ENCODE measurements at regions not wholly inside any gene's neighbourhood (a gene's known extent, or its start where the extent isn't known, plus 50 kb on each side); places are given as distances from the start of the nearest gene placed in this dataset.
"Not testable (repeated sequence)": the region's sequence is repeated elsewhere in the genome, so short reads cannot be mapped to it uniquely, and the experiment has no call there.

GRCh38 chr1:222196736-222197135 is 351.2 kb downstream of the HHIPL2 start:
- no peak for DNase-seq
- no peaks in the 10 kb centered on the region for H3K27me3 ChIP-seq (ENCODE audit: control insufficient read depth, insufficient read depth, low read length)
- H3K36me3 ChIP-seq (replicated peaks; ENCODE audit: control insufficient read depth, insufficient read depth, low read length), result no peaks in the 10 kb centered on the region
- H3K4me3 ChIP-seq (ENCODE audit: insufficient read depth, low read depth, low read length), result no peak overlapping the region

- no peak overlapping the region for H3K4me3 ChIP-seq (ENCODE audit: insufficient read depth, low read depth, low read length)
- DNase-seq, result no peak
- no peaks in the 10 kb centered on the region for H3K36me3 ChIP-seq (replicated peaks; ENCODE audit: control insufficient read depth, insufficient read depth, low read length)
- no peaks in the 10 kb centered on the region for H3K27me3 ChIP-seq (ENCODE audit: control insufficient read depth, insufficient read depth, low read length)
Measured at GRCh38 chr1:222196288-222196687, 351.6 kb downstream of the HHIPL2 start.

GRCh38 chr1:222195857-222196256 is 352.0 kb downstream of the HHIPL2 start:
- Histone ChIP-seq H3K36me3 (replicated peaks; ENCODE audit: control insufficient read depth, insufficient read depth, low read length) (no peaks in the 10 kb centered on the region), H3K4me3 (ENCODE audit: insufficient read depth, low read depth, low read length) (no peak overlapping the region), H3K27me3 (ENCODE audit: control insufficient read depth, insufficient read depth, low read length) (no peaks in the 10 kb centered on the region)
- no peak for DNase-seq

GRCh38 chr1:222189218-222189617 is 358.7 kb downstream of the HHIPL2 start:
- H3K4me3 ChIP-seq (ENCODE audit: insufficient read depth, low read depth, low read length), result no peak overlapping the region
- DNase-seq, result no peak
- H3K27me3 ChIP-seq (ENCODE audit: control insufficient read depth, insufficient read depth, low read length), result no peaks in the 10 kb centered on the region
- no peaks in the 10 kb centered on the region for H3K36me3 ChIP-seq (replicated peaks; ENCODE audit: control insufficient read depth, insufficient read depth, low read length)

- Histone ChIP-seq H3K27me3 (ENCODE audit: control insufficient read depth, insufficient read depth, low read length) (no peaks in the 10 kb centered on the region), H3K36me3 (replicated peaks; ENCODE audit: control insufficient read depth, insufficient read depth, low read length) (no peaks in the 10 kb centered on the region), H3K4me3 (ENCODE audit: insufficient read depth, low read depth, low read length) (no peak overlapping the region)
- DNase-seq, result no peak
Measured at GRCh38 chr1:222187566-222188332, 360.2 kb downstream of the HHIPL2 start.

GRCh38 chr1:222182641-222183040 is 365.3 kb downstream of the HHIPL2 start:
- DNase-seq, result no peak
- H3K36me3 ChIP-seq (replicated peaks; ENCODE audit: control insufficient read depth, insufficient read depth, low read length), result no peaks in the 10 kb centered on the region
- no peaks in the 10 kb centered on the region for H3K27me3 ChIP-seq (ENCODE audit: control insufficient read depth, insufficient read depth, low read length)
- no peak overlapping the region for H3K4me3 ChIP-seq (ENCODE audit: insufficient read depth, low read depth, low read length)

GRCh38 chr1:222181191-222181590 is 366.7 kb downstream of the HHIPL2 start:
- Histone ChIP-seq H3K27me3 (ENCODE audit: control insufficient read depth, insufficient read depth, low read length) (no peaks in the 10 kb centered on the region), H3K4me3 (ENCODE audit: insufficient read depth, low read depth, low read length) (no peak overlapping the region), H3K36me3 (replicated peaks; ENCODE audit: control insufficient read depth, insufficient read depth, low read length) (no peaks in the 10 kb centered on the region)
- DNase-seq, result no peak

GRCh38 chr1:222177496-222177895 is 370.4 kb downstream of the HHIPL2 start:
- not testable (repeated sequence) for H3K36me3 ChIP-seq (replicated peaks; ENCODE audit: control insufficient read depth, insufficient read depth, low read length); DNase-seq; H3K4me3 ChIP-seq (ENCODE audit: insufficient read depth, low read depth, low read length); H3K27me3 ChIP-seq (ENCODE audit: control insufficient read depth, insufficient read depth, low read length)

- H3K36me3 ChIP-seq (replicated peaks; ENCODE audit: control insufficient read depth, insufficient read depth, low read length), result no peaks in the 10 kb centered on the region
- H3K4me3 ChIP-seq (ENCODE audit: insufficient read depth, low read depth, low read length), result no peak overlapping the region
- DNase-seq, result peak; percentile 17
- no peaks in the 10 kb centered on the region for H3K27me3 ChIP-seq (ENCODE audit: control insufficient read depth, insufficient read depth, low read length)
Measured at GRCh38 chr1:222171005-222171404, 376.9 kb downstream of the HHIPL2 start.

GRCh38 chr1:222168621-222169020 is 379.3 kb downstream of the HHIPL2 start:
- DNase-seq, result no peak
- H3K27me3 ChIP-seq (ENCODE audit: control insufficient read depth, insufficient read depth, low read length), result no peaks in the 10 kb centered on the region
- H3K36me3 ChIP-seq (replicated peaks; ENCODE audit: control insufficient read depth, insufficient read depth, low read length), result no peaks in the 10 kb centered on the region
- H3K4me3 ChIP-seq (ENCODE audit: insufficient read depth, low read depth, low read length), result no peak overlapping the region

GRCh38 chr1:222167896-222168295 is 380.0 kb downstream of the HHIPL2 start:
- Histone ChIP-seq H3K4me3 (ENCODE audit: insufficient read depth, low read depth, low read length) (no peak overlapping the region), H3K36me3 (replicated peaks; ENCODE audit: control insufficient read depth, insufficient read depth, low read length) (no peaks in the 10 kb centered on the region), H3K27me3 (ENCODE audit: control insufficient read depth, insufficient read depth, low read length) (no peaks in the 10 kb centered on the region)
- DNase-seq, result no peak

- H3K27me3 ChIP-seq (ENCODE audit: control insufficient read depth, insufficient read depth, low read length), result no peaks in the 10 kb centered on the region
- peak; percentile 30 for DNase-seq
- H3K4me3 ChIP-seq (ENCODE audit: insufficient read depth, low read depth, low read length), result no peak overlapping the region
- no peaks in the 10 kb centered on the region for H3K36me3 ChIP-seq (replicated peaks; ENCODE audit: control insufficient read depth, insufficient read depth, low read length)
Measured at GRCh38 chr1:222167111-222167510, 380.8 kb downstream of the HHIPL2 start.

- Histone ChIP-seq H3K27me3 (ENCODE audit: control insufficient read depth, insufficient read depth, low read length) (no peaks in the 10 kb centered on the region), H3K4me3 (ENCODE audit: insufficient read depth, low read depth, low read length) (no peak overlapping the region), H3K36me3 (replicated peaks; ENCODE audit: control insufficient read depth, insufficient read depth, low read length) (no peaks in the 10 kb centered on the region)
- DNase-seq, result no peak
Measured at GRCh38 chr1:222165629-222166028, 382.3 kb downstream of the HHIPL2 start.

- no peak for DNase-seq
- Histone ChIP-seq H3K27me3 (ENCODE audit: control insufficient read depth, insufficient read depth, low read length) (no peaks in the 10 kb centered on the region), H3K36me3 (replicated peaks; ENCODE audit: control insufficient read depth, insufficient read depth, low read length) (no peaks in the 10 kb centered on the region), H3K4me3 (ENCODE audit: insufficient read depth, low read depth, low read length) (no peak overlapping the region)
Measured at GRCh38 chr1:222163895-222164294, 384.0 kb downstream of the HHIPL2 start.

GRCh38 chr1:222161676-222162075 is 386.2 kb downstream of the HHIPL2 start:
- Histone ChIP-seq H3K27me3 (ENCODE audit: control insufficient read depth, insufficient read depth, low read length) (no peaks in the 10 kb centered on the region), H3K36me3 (replicated peaks; ENCODE audit: control insufficient read depth, insufficient read depth, low read length) (no peaks in the 10 kb centered on the region), H3K4me3 (ENCODE audit: insufficient read depth, low read depth, low read length) (no peak overlapping the region)
- DNase-seq, result no peak

GRCh38 chr1:222157612-222158011 is 390.3 kb downstream of the HHIPL2 start:
- DNase-seq, result no peak
- H3K27me3 ChIP-seq (ENCODE audit: control insufficient read depth, insufficient read depth, low read length), result no peaks in the 10 kb centered on the region

More at GRCh38 chr1:222157612-222158011, 390.3 kb downstream of the HHIPL2 start:
- Histone ChIP-seq H3K36me3 (replicated peaks; ENCODE audit: control insufficient read depth, insufficient read depth, low read length) (no peaks in the 10 kb centered on the region), H3K4me3 (ENCODE audit: insufficient read depth, low read depth, low read length) (no peak overlapping the region)

All from H7 (cell line).